ENCODE measurements at regions not wholly inside any gene's neighbourhood (a gene's known extent, or its start where the extent isn't known, plus 50 kb on each side); places are given as distances from the start of the nearest gene placed in this dataset.

GRCh38 chrY:8336112-8336774 is 1001.0 kb upstream of the TSPY4 start:
- POLR2A ChIA-PET = no interaction called here
- no peak for TF ChIP-seq ZNF704 (CRISPR knock-in tag; IDR thresholded peaks at IDR 0.05; ENCODE audit: borderline replicate concordance)
- TF ChIP-seq NFE2 (CRISPR knock-in tag; IDR thresholded peaks at IDR 0.05) = no peak
- TF ChIP-seq ZSCAN25 (CRISPR knock-in tag; IDR thresholded peaks at IDR 0.05) = no peak
- no peak for TF ChIP-seq FLYWCH1 (CRISPR knock-in tag; IDR thresholded peaks at IDR 0.05)
- no peak for TF ChIP-seq CEBPG (CRISPR knock-in tag; IDR thresholded peaks at IDR 0.05)
- no peak for TF ChIP-seq KIAA2018 (CRISPR knock-in tag; IDR thresholded peaks at IDR 0.05; ENCODE audit: borderline replicate concordance)
- TF ChIP-seq HOMEZ (CRISPR knock-in tag; IDR thresholded peaks at IDR 0.05; ENCODE audit: low read depth) = no peak
- CTCF ChIA-PET (ENCODE audit: low intra/inter-chr PET ratio, low total read pairs) = no interaction called here
- Histone ChIP-seq H3K79me2 (ENCODE audit: insufficient read depth, low read length) (no peaks in the 10 kb centered on the region), H3K4me1 (ENCODE audit: insufficient read depth, low read length) (no peaks in the 10 kb centered on the region), H3K36me3 (replicated peaks in 1 of 2; ENCODE audit: control insufficient read depth in 1 of 2, insufficient read depth in 2 of 2, low read length in 2 of 2) (no peaks in the 10 kb centered on the region), H3K27ac (ENCODE audit: extremely low read length, insufficient read depth, low read length) (no peak overlapping the region), H3K9me3 (ENCODE audit: low read length) (peaks cover 35% of the 10 kb centered on the region), H3K4me2 (ENCODE audit: low read depth, low read length) (no peak overlapping the region), H3K27me3 (ENCODE audit: control insufficient read depth in 1 of 2, insufficient read depth in 2 of 2, low read length in 2 of 2) (no peaks in the 10 kb centered on the region), H3K4me3 (replicated peaks in 1 of 3; ENCODE audit: insufficient read depth in 1 of 3, low read depth in 2 of 3, low read length in 3 of 3) (no peak overlapping the region), H3K9ac (ENCODE audit: insufficient read depth, low read depth, low read length) (no peak overlapping the region), H4K20me1 (ENCODE audit: insufficient read depth, low read length) (no peaks in the 10 kb centered on the region), H2AFZ (ENCODE audit: low read length) (no peak overlapping the region)
- ATAC-seq (no peak), DNase-seq (ENCODE audit: low spot score) (no peak), FAIRE-seq (no peak)
- intact Hi-C loops (cut with micrococcal nuclease; ENCODE audit: unreplicated experiment) = no loop called here
- in situ Hi-C loops (cut with HindIII; ENCODE audit: extremely low pct_ligation_motif_present, low pct_unique_long_range_greater_than_20kb) = no loop called here
- BruUV-seq (replicated peaks) = no TSS peak
- WGBS (ENCODE audit: low lambda C conversion rate) = 0% methylated on average over 2 of the region's 3 CpGs

All from HepG2 (cell line).